ENCODE measurements at regions not wholly inside any gene's neighbourhood (a gene's known extent, or its start where the extent isn't known, plus 50 kb on each side); places are given as distances from the start of the nearest gene placed in this dataset.

DNA sequence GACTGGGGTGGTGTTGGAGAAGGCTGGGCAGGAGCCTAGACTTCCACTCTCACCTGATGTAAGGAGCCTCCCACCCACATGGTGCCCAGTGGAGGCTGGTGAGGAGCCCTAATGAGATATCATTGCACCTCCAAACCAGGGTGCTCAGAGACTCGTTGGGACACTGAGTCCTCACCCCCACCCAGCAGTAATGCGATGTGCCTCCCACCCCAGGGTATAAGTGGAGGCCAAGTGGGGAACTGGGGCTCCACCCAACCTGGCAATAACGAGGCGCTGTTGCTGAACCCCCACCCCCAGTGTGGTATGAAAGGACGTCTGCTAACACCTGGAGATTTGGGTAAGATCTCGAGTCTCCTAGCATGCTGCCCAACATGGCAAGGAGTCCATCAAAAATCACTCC lies 510.2 kb downstream of the PREX1 start:
- Histone ChIP-seq H3K27ac (ENCODE audit: low read depth, low read length) (no peak overlapping the region), H3K4me3 (ENCODE audit: low read length) (no peak overlapping the region), H3K9me3 (ENCODE audit: control insufficient read depth, low read length) (peaks cover 5% of the 10 kb centered on the region), H3K4me1 (ENCODE audit: control insufficient read depth, insufficient read depth, low read length) (peaks cover 9% of the 10 kb centered on the region), H3K9ac (ENCODE audit: extremely low read depth, low read length, poor library complexity, severe bottlenecking) (no peak overlapping the region), H3K36me3 (ENCODE audit: control insufficient read depth, insufficient read depth, low read length) (no peaks in the 10 kb centered on the region), H3K27me3 (ENCODE audit: control insufficient read depth, insufficient read depth, low read length, poor library complexity, severe bottlenecking) (no peaks in the 10 kb centered on the region)
- H3K4me1 Mint-ChIP-seq: peaks cover 21% of the 10 kb centered on the region
- no peak overlapping the region for H3K4me3 Mint-ChIP-seq
- no peaks in the 10 kb centered on the region for H3K36me3 Mint-ChIP-seq (ENCODE audit: low read depth)
- H3K27me3 Mint-ChIP-seq (ENCODE audit: insufficient read depth): peaks cover 5% of the 10 kb centered on the region
- no peaks in the 10 kb centered on the region for H3K9me3 Mint-ChIP-seq
- peak; percentile 26 for DNase-seq
- no peak overlapping the region for H3K27ac Mint-ChIP-seq
- 96 to 97% methylated on average over 4 to 6 of the region's 6 CpGs for WGBS, 2 experiments (ENCODE audit: insufficient coverage in 1 of 2, insufficient read length in 1 of 2)
- TF ChIP-seq, protein P1, sequence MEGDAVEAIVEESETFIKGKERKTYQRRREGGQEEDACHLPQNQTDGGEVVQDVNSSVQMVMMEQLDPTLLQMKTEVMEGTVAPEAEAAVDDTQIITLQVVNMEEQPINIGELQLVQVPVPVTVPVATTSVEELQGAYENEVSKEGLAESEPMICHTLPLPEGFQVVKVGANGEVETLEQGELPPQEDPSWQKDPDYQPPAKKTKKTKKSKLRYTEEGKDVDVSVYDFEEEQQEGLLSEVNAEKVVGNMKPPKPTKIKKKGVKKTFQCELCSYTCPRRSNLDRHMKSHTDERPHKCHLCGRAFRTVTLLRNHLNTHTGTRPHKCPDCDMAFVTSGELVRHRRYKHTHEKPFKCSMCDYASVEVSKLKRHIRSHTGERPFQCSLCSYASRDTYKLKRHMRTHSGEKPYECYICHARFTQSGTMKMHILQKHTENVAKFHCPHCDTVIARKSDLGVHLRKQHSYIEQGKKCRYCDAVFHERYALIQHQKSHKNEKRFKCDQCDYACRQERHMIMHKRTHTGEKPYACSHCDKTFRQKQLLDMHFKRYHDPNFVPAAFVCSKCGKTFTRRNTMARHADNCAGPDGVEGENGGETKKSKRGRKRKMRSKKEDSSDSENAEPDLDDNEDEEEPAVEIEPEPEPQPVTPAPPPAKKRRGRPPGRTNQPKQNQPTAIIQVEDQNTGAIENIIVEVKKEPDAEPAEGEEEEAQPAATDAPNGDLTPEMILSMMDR (conservative IDR thresholded peaks at IDR 0.05): no peak

- Histone ChIP-seq H3K4me3 (ENCODE audit: low read length) (no peak overlapping the region), H3K9ac (ENCODE audit: extremely low read depth, low read length, poor library complexity, severe bottlenecking) (no peak overlapping the region), H3K27ac (ENCODE audit: low read depth, low read length) (no peak overlapping the region), H3K9me3 (ENCODE audit: control insufficient read depth, low read length) (no peaks in the 10 kb centered on the region), H3K36me3 (ENCODE audit: control insufficient read depth, insufficient read depth, low read length) (no peaks in the 10 kb centered on the region), H3K27me3 (ENCODE audit: control insufficient read depth, insufficient read depth, low read length, poor library complexity, severe bottlenecking) (no peaks in the 10 kb centered on the region), H3K4me1 (ENCODE audit: control insufficient read depth, insufficient read depth, low read length) (peaks cover 5% of the 10 kb centered on the region)
- Mint-ChIP-seq H3K27ac (no peak overlapping the region), H3K9me3 (no peaks in the 10 kb centered on the region), H3K4me1 (peaks cover 15% of the 10 kb centered on the region), H3K27me3 (ENCODE audit: insufficient read depth) (peaks cover 5% of the 10 kb centered on the region), H3K36me3 (ENCODE audit: low read depth) (no peaks in the 10 kb centered on the region), H3K4me3 (no peak overlapping the region)
- TF ChIP-seq, protein P1 (conservative IDR thresholded peaks at IDR 0.05): no peak
- WGBS, 2 experiments (ENCODE audit: insufficient coverage in 1 of 2, insufficient read length in 1 of 2): 91 to 94% methylated on average over 4 to 6 of the region's 6 CpGs
- peak; percentile 31 for DNase-seq
Observed at GRCh38 chr20:48314925-48315592, 512.7 kb downstream of the PREX1 start.

- Histone ChIP-seq H3K27ac (ENCODE audit: low read depth, low read length) (no peak overlapping the region), H3K9me3 (ENCODE audit: control insufficient read depth, low read length) (no peaks in the 10 kb centered on the region), H3K4me3 (ENCODE audit: low read length) (no peak overlapping the region), H3K9ac (ENCODE audit: extremely low read depth, low read length, poor library complexity, severe bottlenecking) (no peak overlapping the region), H3K36me3 (ENCODE audit: control insufficient read depth, insufficient read depth, low read length) (no peaks in the 10 kb centered on the region), H3K27me3 (ENCODE audit: control insufficient read depth, insufficient read depth, low read length, poor library complexity, severe bottlenecking) (no peaks in the 10 kb centered on the region), H3K4me1 (ENCODE audit: control insufficient read depth, insufficient read depth, low read length) (no peaks in the 10 kb centered on the region)
- peak; percentile 23 for DNase-seq
- no peaks in the 10 kb centered on the region for H3K36me3 Mint-ChIP-seq (ENCODE audit: low read depth)
- WGBS, 2 experiments (ENCODE audit: insufficient coverage in 1 of 2, insufficient read length in 1 of 2): 90 to 97% methylated on average over 4 of the region's 4 CpGs
- peaks cover 7% of the 10 kb centered on the region for H3K27me3 Mint-ChIP-seq (ENCODE audit: insufficient read depth)
- peaks cover 2% of the 10 kb centered on the region for H3K9me3 Mint-ChIP-seq
- no peak overlapping the region for H3K27ac Mint-ChIP-seq
- peaks cover 17% of the 10 kb centered on the region for H3K4me1 Mint-ChIP-seq
- TF ChIP-seq, protein P1 (conservative IDR thresholded peaks at IDR 0.05): no peak
- H3K4me3 Mint-ChIP-seq: no peak overlapping the region
Observed at GRCh38 chr20:48313324-48313723, 514.5 kb downstream of the PREX1 start.
